WTC11 (cell line): ENCODE measurements at regions not wholly inside any gene's neighbourhood (a gene's known extent, or its start where the extent isn't known, plus 50 kb on each side); places are given as distances from the start of the nearest gene placed in this dataset.

Experiments used
- ATAC-seq: fragments of 200-7000 bp; cut with Tn5 transposase; 2 replicates; pipeline ENCODE4 v1.10.0; 2021; ENCODE audit warnings: mild to moderate bottlenecking, moderate library complexity
- CTCF ChIA-PET: fragments of 300-600 bp; sonication (Branson Sonifier 250); formaldehyde crosslinking; loops from one replicate; lab custom pipeline; 2021; ENCODE audit warnings: antibody characterized with exemption; lab: Charles Lee
- POLR2A ChIA-PET: fragments of 350-600 bp; sonication (Branson Sonifier 250); formaldehyde crosslinking; loops from one replicate; lab custom pipeline; 2021; ENCODE audit warnings: antibody characterized with exemption; lab: Charles Lee
- DNase-seq: peaks from one replicate; pipeline ENCODE4 v3.0.0; 2021; ENCODE audit warnings: low spot score
- H3K27ac Mint-ChIP-seq: 2 replicates; pipeline ENCODE4 v1.8.0; 2021; ENCODE audit warnings: mixed read lengths
- H3K27me3 Mint-ChIP-seq: 2 replicates; pipeline ENCODE4 v1.8.0; 2021; ENCODE audit warnings: low read depth, mild to moderate bottlenecking, moderate library complexity, mixed read lengths
- H3K36me3 Mint-ChIP-seq: 2 replicates; pipeline ENCODE4 v1.8.0; 2021; ENCODE audit warnings: mixed read lengths
- H3K4me1 Mint-ChIP-seq: 2 replicates; pipeline ENCODE4 v1.8.0; 2022; ENCODE audit warnings: mixed read lengths
- H3K4me3 Mint-ChIP-seq: 2 replicates; pipeline ENCODE4 v1.8.0; 2021; ENCODE audit warnings: mild to moderate bottlenecking, moderate library complexity, mixed read lengths
- H3K9me3 Mint-ChIP-seq: 2 replicates; pipeline ENCODE4 v1.8.0; 2021; ENCODE audit warnings: mixed read lengths
- AFF4 ChIP-seq: sonication (generic); formaldehyde crosslinking; IDR thresholded peaks from 2 replicates; pipeline ENCODE4 v1.8.1; 2023; ENCODE audit warnings: mild to moderate bottlenecking, missing genetic modification reagents, borderline replicate concordance
- ELF4 ChIP-seq: sonication (generic); formaldehyde crosslinking; IDR thresholded peaks from 2 replicates; pipeline ENCODE4 v1.8.1; 2022; ENCODE audit warnings: low read depth, mild to moderate bottlenecking, moderate library complexity, missing genetic modification reagents
- ERG ChIP-seq: fragments of 250-450 bp; sonication (Bioruptor Pico); IDR thresholded peaks from 2 replicates; pipeline ENCODE4 v1.8.0; 2021; ENCODE audit warnings: mild to moderate bottlenecking
- FOXP1 ChIP-seq: sonication (generic); formaldehyde crosslinking; IDR thresholded peaks from 2 replicates; pipeline ENCODE4 v1.8.0; 2022; ENCODE audit warnings: missing genetic modification reagents, mild to moderate bottlenecking, moderate library complexity, borderline replicate concordance
- HMGXB4 ChIP-seq: sonication (generic); formaldehyde crosslinking; IDR thresholded peaks from 2 replicates; pipeline ENCODE4 v1.8.1; 2023; ENCODE audit warnings: mild to moderate bottlenecking, moderate library complexity, missing genetic modification reagents
- IRF2 ChIP-seq: sonication (generic); formaldehyde crosslinking; IDR thresholded peaks from 2 replicates; pipeline ENCODE4 v1.8.0; 2022; ENCODE audit warnings: low read depth, missing genetic modification reagents, borderline replicate concordance
- MXD4 ChIP-seq: fragments of 250-450 bp; sonication (Bioruptor Pico); IDR thresholded peaks from 2 replicates; pipeline ENCODE4 v1.8.0; 2021; ENCODE audit warnings: mild to moderate bottlenecking, moderate library complexity, borderline replicate concordance
- MYBL2 ChIP-seq: sonication (generic); formaldehyde crosslinking; IDR thresholded peaks from 2 replicates; pipeline ENCODE4 v1.8.1; 2023; ENCODE audit warnings: mild to moderate bottlenecking, moderate library complexity, missing genetic modification reagents
- RORB ChIP-seq: fragments of 250-450 bp; sonication (Bioruptor Pico); IDR thresholded peaks from 2 replicates; pipeline ENCODE4 v1.9.0; 2021; ENCODE audit warnings: mild to moderate bottlenecking
- SMAD3 ChIP-seq: sonication (generic); formaldehyde crosslinking; IDR thresholded peaks from 2 replicates; pipeline ENCODE4 v1.8.0; 2022; ENCODE audit warnings: missing genetic modification reagents, mild to moderate bottlenecking, borderline replicate concordance
- TCF7 ChIP-seq: sonication (generic); formaldehyde crosslinking; IDR thresholded peaks from 2 replicates; pipeline ENCODE4 v1.8.0; 2022; ENCODE audit warnings: mild to moderate bottlenecking, low read depth, missing genetic modification reagents, moderate library complexity
- ZNF263 ChIP-seq: sonication (generic); formaldehyde crosslinking; IDR thresholded peaks from 2 replicates; pipeline ENCODE4 v1.8.1; 2022; ENCODE audit warnings: low read depth, mild to moderate bottlenecking, moderate library complexity, missing genetic modification reagents
- ZNF317 ChIP-seq: sonication (generic); formaldehyde crosslinking; IDR thresholded peaks from 2 replicates; pipeline ENCODE4 v1.8.1; 2023; ENCODE audit warnings: low read depth, mild to moderate bottlenecking, moderate library complexity, missing genetic modification reagents, borderline replicate concordance
- ZNF423 ChIP-seq: fragments of 250-450 bp; sonication (Bioruptor Pico); IDR thresholded peaks from 2 replicates; pipeline ENCODE4 v2.1.2; 2022; ENCODE audit warnings: mild to moderate bottlenecking, moderate library complexity
- TF ChIP-seq, protein P1 (sequence below): sonication (generic); formaldehyde crosslinking; conservative IDR thresholded peaks from 2 replicates; pipeline ENCODE4 v1.8.1; 2022; ENCODE audit warnings: mild to moderate bottlenecking, missing genetic modification reagents
- TF ChIP-seq, protein P2 (sequence below): sonication (generic); formaldehyde crosslinking; IDR thresholded peaks from 2 replicates; pipeline ENCODE4 v1.8.1; 2022; ENCODE audit warnings: mild to moderate bottlenecking, moderate library complexity, missing genetic modification reagents
- TF ChIP-seq, protein P3 (sequence below): sonication (generic); formaldehyde crosslinking; IDR thresholded peaks from 2 replicates; pipeline ENCODE4 v1.8.0; 2023; ENCODE audit warnings: mild to moderate bottlenecking, missing genetic modification reagents

DNA sequence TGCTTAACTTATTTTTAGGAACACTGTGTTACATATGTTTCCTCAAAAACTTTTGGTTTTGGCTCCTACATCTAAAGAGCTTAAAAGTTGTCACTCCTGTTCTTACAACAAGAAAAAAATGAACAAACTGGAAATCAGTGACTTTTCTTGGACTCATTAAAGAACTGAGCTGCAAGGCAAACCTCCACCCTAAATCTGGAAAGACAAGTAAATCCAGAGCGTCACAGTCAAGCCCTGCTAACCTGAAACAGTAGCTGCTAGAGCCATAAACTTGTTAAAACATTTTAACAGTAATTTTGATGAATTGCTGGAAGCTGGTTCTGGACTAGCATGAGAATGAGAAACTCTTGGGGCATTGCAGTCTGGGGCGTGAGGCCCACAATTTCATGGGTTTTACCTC lies 350.5 kb upstream of the COL8A1 start:
- TF ChIP-seq, protein P1, sequence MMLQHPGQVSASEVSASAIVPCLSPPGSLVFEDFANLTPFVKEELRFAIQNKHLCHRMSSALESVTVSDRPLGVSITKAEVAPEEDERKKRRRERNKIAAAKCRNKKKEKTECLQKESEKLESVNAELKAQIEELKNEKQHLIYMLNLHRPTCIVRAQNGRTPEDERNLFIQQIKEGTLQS (CRISPR knock-in tag), result no peak
- TF ChIP-seq HMGXB4 (CRISPR knock-in tag), result no peak
- TF ChIP-seq, protein P2, sequence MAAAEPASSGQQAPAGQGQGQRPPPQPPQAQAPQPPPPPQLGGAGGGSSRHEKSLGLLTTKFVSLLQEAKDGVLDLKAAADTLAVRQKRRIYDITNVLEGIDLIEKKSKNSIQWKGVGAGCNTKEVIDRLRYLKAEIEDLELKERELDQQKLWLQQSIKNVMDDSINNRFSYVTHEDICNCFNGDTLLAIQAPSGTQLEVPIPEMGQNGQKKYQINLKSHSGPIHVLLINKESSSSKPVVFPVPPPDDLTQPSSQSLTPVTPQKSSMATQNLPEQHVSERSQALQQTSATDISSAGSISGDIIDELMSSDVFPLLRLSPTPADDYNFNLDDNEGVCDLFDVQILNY, result no peak
- TF ChIP-seq RORB, result no peak
- TF ChIP-seq ZNF263, result no peak
- TF ChIP-seq, all 79 proteins: peak for 0
- Mint-ChIP-seq H3K27me3 (peaks cover 12% of the 10 kb centered on the region), H3K27ac (no peak overlapping the region), H3K4me1 (no peaks in the 10 kb centered on the region), H3K9me3 (peaks cover 17% of the 10 kb centered on the region), H3K36me3 (peaks cover 10% of the 10 kb centered on the region), H3K4me3 (no peak overlapping the region)
- CTCF ChIA-PET, result no interaction called here
- POLR2A ChIA-PET, result no interaction called here
- ATAC-seq (no peak), DNase-seq (no peak)

DNA sequence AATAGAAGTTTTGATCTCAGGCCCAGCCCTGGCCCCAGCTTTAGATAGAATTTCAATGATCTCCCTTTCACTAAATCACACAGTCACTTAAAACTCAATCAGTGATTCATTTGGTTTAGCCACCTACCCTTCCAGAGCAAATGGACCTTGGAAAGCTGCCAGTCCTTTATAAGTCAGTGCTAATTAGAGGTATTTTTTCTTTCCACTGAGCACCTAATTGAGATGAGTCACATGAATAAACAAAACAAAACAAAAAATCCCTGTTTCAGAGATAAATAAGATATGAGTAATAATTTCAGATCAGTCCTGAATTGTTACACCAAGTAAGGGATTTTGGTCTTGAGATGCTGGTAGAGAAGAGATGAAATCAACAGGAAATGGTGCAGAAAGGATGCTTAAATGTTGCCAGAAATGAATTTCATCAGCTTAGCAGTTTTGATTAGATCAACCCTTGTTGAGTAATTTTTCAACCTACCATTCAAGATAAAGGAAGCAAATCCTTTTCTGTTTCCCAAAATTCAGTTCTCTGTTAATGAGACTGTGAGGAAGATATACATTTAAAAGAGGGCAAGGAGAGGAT lies 352.0 kb upstream of the COL8A1 start:
- peaks cover 17% of the 10 kb centered on the region for H3K9me3 Mint-ChIP-seq
- peaks cover 10% of the 10 kb centered on the region for H3K36me3 Mint-ChIP-seq
- DNase-seq (no peak), ATAC-seq (no peak)
- ChIA-PET POLR2A (no interaction called here), CTCF (no interaction called here)
- no peak overlapping the region for H3K27ac Mint-ChIP-seq
- no peak overlapping the region for H3K4me3 Mint-ChIP-seq
- no peak for TF ChIP-seq TCF7 (CRISPR knock-in tag)
- TF ChIP-seq ZNF423, result no peak
- TF ChIP-seq HMGXB4 (CRISPR knock-in tag), result no peak
- no peak for TF ChIP-seq FOXP1 (CRISPR knock-in tag)
- H3K27me3 Mint-ChIP-seq, result peaks cover 4% of the 10 kb centered on the region; the same call in 1 of the 2 replicates
- H3K4me1 Mint-ChIP-seq, result no peaks in the 10 kb centered on the region

GRCh38 chr3:99269606-99270351 lies 368.3 kb upstream of the DCBLD2 start:
- Mint-ChIP-seq H3K4me3 (no peak overlapping the region), H3K9me3 (0 out of 2 replicates have a peak, but pooled peaks cover 3% of the 10 kb centered on the region), H3K4me1 (no peaks in the 10 kb centered on the region), H3K27ac (no peak overlapping the region), H3K36me3 (no peaks in the 10 kb centered on the region), H3K27me3 (0 out of 2 replicates have a peak, but pooled peaks cover 3% of the 10 kb centered on the region)
- no peak for ATAC-seq
- CTCF ChIA-PET, result no interaction called here
- POLR2A ChIA-PET, result no interaction called here
- no peak for DNase-seq
- no peak for TF ChIP-seq IRF2 (CRISPR knock-in tag)
- TF ChIP-seq FOXP1 (CRISPR knock-in tag), result no peak
- no peak for TF ChIP-seq ZNF317 (CRISPR knock-in tag)
- TF ChIP-seq AFF4 (CRISPR knock-in tag), result no peak
- TF ChIP-seq ELF4, result no peak
- TF ChIP-seq ERG, result no peak
- TF ChIP-seq SMAD3 (CRISPR knock-in tag), result no peak
- no peak for TF ChIP-seq MXD4 (CRISPR knock-in tag)
- TF ChIP-seq, protein P3, sequence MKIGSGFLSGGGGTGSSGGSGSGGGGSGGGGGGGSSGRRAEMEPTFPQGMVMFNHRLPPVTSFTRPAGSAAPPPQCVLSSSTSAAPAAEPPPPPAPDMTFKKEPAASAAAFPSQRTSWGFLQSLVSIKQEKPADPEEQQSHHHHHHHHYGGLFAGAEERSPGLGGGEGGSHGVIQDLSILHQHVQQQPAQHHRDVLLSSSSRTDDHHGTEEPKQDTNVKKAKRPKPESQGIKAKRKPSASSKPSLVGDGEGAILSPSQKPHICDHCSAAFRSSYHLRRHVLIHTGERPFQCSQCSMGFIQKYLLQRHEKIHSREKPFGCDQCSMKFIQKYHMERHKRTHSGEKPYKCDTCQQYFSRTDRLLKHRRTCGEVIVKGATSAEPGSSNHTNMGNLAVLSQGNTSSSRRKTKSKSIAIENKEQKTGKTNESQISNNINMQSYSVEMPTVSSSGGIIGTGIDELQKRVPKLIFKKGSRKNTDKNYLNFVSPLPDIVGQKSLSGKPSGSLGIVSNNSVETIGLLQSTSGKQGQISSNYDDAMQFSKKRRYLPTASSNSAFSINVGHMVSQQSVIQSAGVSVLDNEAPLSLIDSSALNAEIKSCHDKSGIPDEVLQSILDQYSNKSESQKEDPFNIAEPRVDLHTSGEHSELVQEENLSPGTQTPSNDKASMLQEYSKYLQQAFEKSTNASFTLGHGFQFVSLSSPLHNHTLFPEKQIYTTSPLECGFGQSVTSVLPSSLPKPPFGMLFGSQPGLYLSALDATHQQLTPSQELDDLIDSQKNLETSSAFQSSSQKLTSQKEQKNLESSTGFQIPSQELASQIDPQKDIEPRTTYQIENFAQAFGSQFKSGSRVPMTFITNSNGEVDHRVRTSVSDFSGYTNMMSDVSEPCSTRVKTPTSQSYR (CRISPR knock-in tag), result no peak
- TF ChIP-seq MYBL2, result no peak
